Lower lobe of right lung (tissue), 2 donors: ENCODE measurements at regions not wholly inside any gene's neighbourhood (a gene's known extent, or its start where the extent isn't known, plus 50 kb on each side); places are given as distances from the start of the nearest gene placed in this dataset.

Experiments
- ATAC-seq, 2 donors: fragments of 200-7000 bp; cut with Tn5 transposase; one replicate each; pipeline ENCODE4 v1.9.1; 2020 to 2022; ENCODE audit warnings: mild to moderate bottlenecking in 2 of 2, moderate library complexity in 2 of 2
- DNase-seq: peaks from one replicate; pipeline ENCODE4 v3.0.0-alpha.2; 2020
- H3K27ac ChIP-seq: fragments of 200-600 bp; one replicate; pipeline ENCODE4 v1.8.0; 2022
- H3K27me3 ChIP-seq: fragments of 200-600 bp; one replicate; pipeline ENCODE4 v1.8.0; 2022; ENCODE audit warnings: low read depth
- H3K36me3 ChIP-seq: fragments of 200-600 bp; one replicate; pipeline ENCODE4 v1.8.0; 2022; ENCODE audit warnings: mild to moderate bottlenecking
- H3K4me1 ChIP-seq: fragments of 200-600 bp; one replicate; pipeline ENCODE4 v1.8.0; 2022
- H3K4me3 ChIP-seq: fragments of 200-600 bp; one replicate; pipeline ENCODE4 v1.8.0; 2022; ENCODE audit warnings: mild to moderate bottlenecking
- H3K9me3 ChIP-seq: fragments of 200-600 bp; one replicate; pipeline ENCODE4 v1.8.0; 2022
- CTCF ChIP-seq: fragments of 200-600 bp; IDR thresholded peaks from one replicate; pipeline ENCODE4 v1.8.0; 2022; ENCODE audit warnings: antibody characterized with exemption, mild to moderate bottlenecking
- intact Hi-C: fragments of 100-400 bp; cut with DNase I; formaldehyde crosslinking; loops from one replicate; pipeline ENCODE4 v1.11.0; 2022
- donor health status: DM: no; HTN: yes; CAD: no; lungs with severe emphysema.

- H3K4me3 ChIP-seq: no peak overlapping the region
- intact Hi-C loops: no loop called here
- H3K4me1 ChIP-seq: no peaks in the 10 kb centered on the region
- H3K9me3 ChIP-seq: peaks cover 18% of the 10 kb centered on the region
- H3K27me3 ChIP-seq: no peaks in the 10 kb centered on the region
- H3K36me3 ChIP-seq: no peaks in the 10 kb centered on the region
- H3K27ac ChIP-seq: no peak overlapping the region
- no peak for TF ChIP-seq CTCF
- no peak for ATAC-seq
- DNase-seq: no peak
These were observed 132.7 kb upstream of the KL start for GRCh38 chr13:32883474-32883873.

GRCh38 chr13:32887617-32888016, 128.6 kb upstream of the KL start:
- no peaks in the 10 kb centered on the region for H3K36me3 ChIP-seq
- H3K27me3 ChIP-seq: no peaks in the 10 kb centered on the region
- no peak for TF ChIP-seq CTCF
- no peaks in the 10 kb centered on the region for H3K4me1 ChIP-seq
- DNase-seq (no peak), ATAC-seq (no peak)
- H3K4me3 ChIP-seq: no peak overlapping the region
- intact Hi-C loops: no loop called here
- H3K9me3 ChIP-seq: peaks cover 18% of the 10 kb centered on the region
- H3K27ac ChIP-seq: no peak overlapping the region

GRCh38 chr13:32889986-32890565, 126.1 kb upstream of the KL start:
- Histone ChIP-seq H3K4me3 (no peak overlapping the region), H3K4me1 (no peaks in the 10 kb centered on the region), H3K27ac (no peak overlapping the region), H3K9me3 (peaks cover 18% of the 10 kb centered on the region), H3K27me3 (no peaks in the 10 kb centered on the region), H3K36me3 (no peaks in the 10 kb centered on the region)
- intact Hi-C loops: no loop called here
- no peak for ATAC-seq
- TF ChIP-seq CTCF: no peak
- no peak for DNase-seq

- intact Hi-C loops: no loop called here
- H3K9me3 ChIP-seq: peaks cover 2% of the 10 kb centered on the region
- no peaks in the 10 kb centered on the region for H3K27me3 ChIP-seq
- no peak overlapping the region for H3K27ac ChIP-seq
- H3K36me3 ChIP-seq: no peaks in the 10 kb centered on the region
- TF ChIP-seq CTCF: no peak
- no peak for ATAC-seq
- DNase-seq: no peak
- no peak overlapping the region for H3K4me3 ChIP-seq
- H3K4me1 ChIP-seq: no peaks in the 10 kb centered on the region
These were observed 123.0 kb upstream of the KL start for GRCh38 chr13:32893176-32893575.

- Histone ChIP-seq H3K4me3 (no peak overlapping the region), H3K27me3 (no peaks in the 10 kb centered on the region), H3K27ac (no peak overlapping the region), H3K9me3 (no peaks in the 10 kb centered on the region), H3K4me1 (no peaks in the 10 kb centered on the region), H3K36me3 (no peaks in the 10 kb centered on the region)
- TF ChIP-seq CTCF: no peak
- no peak for ATAC-seq
- no peak for DNase-seq
- intact Hi-C loops: no loop called here
These were observed 121.6 kb upstream of the KL start for GRCh38 chr13:32894589-32895001.

GRCh38 chr13:32895296-32895695, 120.9 kb upstream of the KL start:
- Histone ChIP-seq H3K36me3 (no peaks in the 10 kb centered on the region), H3K4me1 (no peaks in the 10 kb centered on the region), H3K27me3 (no peaks in the 10 kb centered on the region), H3K4me3 (no peak overlapping the region), H3K27ac (no peak overlapping the region), H3K9me3 (no peaks in the 10 kb centered on the region)
- intact Hi-C loops: no loop called here
- no peak for TF ChIP-seq CTCF
- DNase-seq (no peak), ATAC-seq (no peak)
